Upper lobe of left lung (tissue), 6 donors: ENCODE measurements at regions not wholly inside any gene's neighbourhood (a gene's known extent, or its start where the extent isn't known, plus 50 kb on each side); places are given as distances from the start of the nearest gene placed in this dataset.
A peak's percentile ranks its signal among the peaks of the same experiment; 100 is the strongest.

Experiments used
- ATAC-seq, 2 donors: fragments of 200-7000 bp; cut with Tn5 transposase; one replicate each; pipeline ENCODE4 v1.9.1; 2022; ENCODE audit warnings: mild to moderate bottlenecking in 2 of 2, moderate library complexity in 2 of 2; ENCODE audit not compliant: low FRiP score in 2 of 2
- DNase-seq, 2 donors: peaks; one replicate each; pipeline ENCODE4 v3.0.0-alpha.2; 2019 to 2020
- H3K27ac ChIP-seq, 4 donors: fragments of 200-600 bp; sonication (generic); one replicate each; pipeline ENCODE4 v1.5.1; 2016 to 2019
- H3K27me3 ChIP-seq, 4 donors: fragments of 200-600 bp; sonication (generic); one replicate each; pipeline ENCODE4 v1.5.1; 2017 to 2019
- H3K36me3 ChIP-seq, 4 donors: fragments of 200-600 bp; sonication (generic); one replicate each; pipeline ENCODE4 v1.5.1; 2016 to 2019
- H3K4me1 ChIP-seq, 4 donors: fragments of 200-600 bp; sonication (generic); one replicate each; pipeline ENCODE4 v1.5.1; 2018 to 2019
- H3K4me3 ChIP-seq, 4 donors: fragments of 200-600 bp; sonication (generic); one replicate each; pipeline ENCODE4 v1.5.1; 2017 to 2019; ENCODE audit warnings: mild to moderate bottlenecking in 2 of 4, moderate library complexity in 1 of 4
- H3K9me3 ChIP-seq, 4 donors: fragments of 200-600 bp; sonication (generic); one replicate each; pipeline ENCODE4 v1.5.1; 2018 to 2019
- EP300 ChIP-seq, 4 donors: sonication (generic); formaldehyde crosslinking; IDR thresholded peaks; one replicate each; pipeline ENCODE4 v1.5.1; 2017; ENCODE audit warnings: antibody characterized with exemption in 4 of 4, control low read depth in 2 of 4
- POLR2A ChIP-seq, 4 donors: fragments of 450-650 bp; IDR thresholded peaks; one replicate each; pipeline ENCODE4 v1.5.1; 2016 to 2017; ENCODE audit warnings: antibody characterized with exemption in 4 of 4, mild to moderate bottlenecking in 2 of 4
- POLR2AphosphoS5 ChIP-seq, 2 donors: sonication (generic); formaldehyde crosslinking; IDR thresholded peaks; one replicate each; pipeline ENCODE4 v1.5.1; 2017; ENCODE audit warnings: antibody characterized with exemption in 2 of 2
- WGBS, 2 donors: methylation state at CpG; one replicate each; pipeline ENCODE4 v1.1.5; 2017 to 2018; 5-methylcytosine and 5-hydroxymethylcytosine counted together
- TF ChIP-seq, protein P1 (sequence below), 6 experiments: fragments of 450-650 bp in 4 of 6; fragments of 200-600 bp in 2 of 6; sonication (generic) in 2 of 6; IDR thresholded peaks; one replicate each; pipeline ENCODE4 v1.5.1; 2016 to 2019; ENCODE audit warnings: antibody characterized with exemption in 6 of 6
- donor health status: DM: no; HTN: no; CAD: no; lungs with moderate emphysema.
- donor health status: DM: no; HTN: yes; CAD: no; lungs with severe emphysema.

DNA sequence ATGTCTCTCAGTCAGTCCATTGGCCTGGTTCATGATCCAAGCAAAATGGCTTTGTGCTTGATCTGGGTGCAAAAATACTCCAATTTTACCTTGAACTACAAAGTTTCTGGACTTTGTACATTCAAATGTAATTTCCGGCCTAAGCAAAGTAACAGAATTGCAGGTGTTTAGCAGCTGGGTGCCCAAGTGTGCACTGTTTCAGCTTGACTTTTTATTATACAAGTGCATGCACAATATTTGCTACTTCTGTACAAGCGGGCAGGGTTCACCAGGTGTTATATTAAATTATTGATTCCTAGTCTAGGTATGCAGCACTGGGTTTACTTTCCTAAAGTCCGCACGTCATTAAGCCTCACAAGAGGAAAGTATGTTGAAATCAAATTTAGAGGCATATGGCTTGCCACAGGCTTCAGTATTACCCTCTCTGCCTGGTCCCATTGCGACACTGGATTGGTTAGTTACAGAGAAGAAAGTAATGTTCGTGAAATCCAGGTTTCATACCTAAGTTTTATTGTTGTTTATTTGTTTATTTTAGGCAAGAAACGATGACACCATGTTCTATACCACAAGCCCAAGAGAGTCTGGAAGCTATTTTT, 376.9 kb upstream of the CTSO start:
- Histone ChIP-seq H3K4me3 (no peak overlapping the region), H3K36me3 (no peaks in the 10 kb centered on the region), H3K4me1 (no peaks in the 10 kb centered on the region), H3K9me3 (no peaks in the 10 kb centered on the region), H3K27me3 (no peaks in the 10 kb centered on the region), H3K27ac (no peak overlapping the region)
- TF ChIP-seq POLR2AphosphoS5 (IDR thresholded peaks at IDR 0.05) (no peak), POLR2A (IDR thresholded peaks at IDR 0.05) (no peak), EP300 (IDR thresholded peaks at IDR 0.05) (no peak)
- TF ChIP-seq, protein P1, sequence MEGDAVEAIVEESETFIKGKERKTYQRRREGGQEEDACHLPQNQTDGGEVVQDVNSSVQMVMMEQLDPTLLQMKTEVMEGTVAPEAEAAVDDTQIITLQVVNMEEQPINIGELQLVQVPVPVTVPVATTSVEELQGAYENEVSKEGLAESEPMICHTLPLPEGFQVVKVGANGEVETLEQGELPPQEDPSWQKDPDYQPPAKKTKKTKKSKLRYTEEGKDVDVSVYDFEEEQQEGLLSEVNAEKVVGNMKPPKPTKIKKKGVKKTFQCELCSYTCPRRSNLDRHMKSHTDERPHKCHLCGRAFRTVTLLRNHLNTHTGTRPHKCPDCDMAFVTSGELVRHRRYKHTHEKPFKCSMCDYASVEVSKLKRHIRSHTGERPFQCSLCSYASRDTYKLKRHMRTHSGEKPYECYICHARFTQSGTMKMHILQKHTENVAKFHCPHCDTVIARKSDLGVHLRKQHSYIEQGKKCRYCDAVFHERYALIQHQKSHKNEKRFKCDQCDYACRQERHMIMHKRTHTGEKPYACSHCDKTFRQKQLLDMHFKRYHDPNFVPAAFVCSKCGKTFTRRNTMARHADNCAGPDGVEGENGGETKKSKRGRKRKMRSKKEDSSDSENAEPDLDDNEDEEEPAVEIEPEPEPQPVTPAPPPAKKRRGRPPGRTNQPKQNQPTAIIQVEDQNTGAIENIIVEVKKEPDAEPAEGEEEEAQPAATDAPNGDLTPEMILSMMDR (IDR thresholded peaks at IDR 0.05) = no peak
- DNase-seq (peak in 1 of 2 donors; percentile 21), ATAC-seq (no peak)
- 63 to 77% methylated on average over 7 of the region's 7 CpGs for WGBS, 2 donors

DNA sequence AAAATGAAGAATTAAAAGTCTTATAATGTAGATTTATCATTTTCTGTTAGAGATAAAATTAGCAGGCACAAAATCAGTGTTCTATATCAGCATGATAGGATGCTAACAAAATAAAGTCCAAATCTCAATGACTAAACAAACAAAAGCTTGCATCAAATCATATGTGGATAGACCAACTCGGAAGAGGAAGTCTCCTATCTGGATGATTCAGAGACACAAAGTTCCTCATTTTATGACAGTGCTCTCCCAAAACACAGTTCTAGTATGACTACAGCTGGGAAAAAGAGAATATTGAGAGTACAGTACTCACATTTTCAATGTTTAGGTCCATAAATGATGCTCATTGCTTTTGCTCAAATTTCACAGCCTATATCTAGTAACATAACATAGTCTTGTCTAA, 376.1 kb upstream of the CTSO start:
- Histone ChIP-seq H3K36me3 (no peaks in the 10 kb centered on the region), H3K4me1 (no peaks in the 10 kb centered on the region), H3K27ac (no peak overlapping the region), H3K4me3 (no peak overlapping the region), H3K27me3 (no peaks in the 10 kb centered on the region), H3K9me3 (no peaks in the 10 kb centered on the region)
- ATAC-seq (peak in 1 of 2 donors; percentile 63), DNase-seq (no peak)
- 15 to 41% methylated on average over 1 of the region's 1 CpG for WGBS, 2 donors
- no peak for TF ChIP-seq POLR2AphosphoS5 (IDR thresholded peaks at IDR 0.05)
- TF ChIP-seq, protein P1 (IDR thresholded peaks at IDR 0.05) = no peak
- TF ChIP-seq POLR2A (IDR thresholded peaks at IDR 0.05) = no peak
- no peak for TF ChIP-seq EP300 (IDR thresholded peaks at IDR 0.05)

DNA sequence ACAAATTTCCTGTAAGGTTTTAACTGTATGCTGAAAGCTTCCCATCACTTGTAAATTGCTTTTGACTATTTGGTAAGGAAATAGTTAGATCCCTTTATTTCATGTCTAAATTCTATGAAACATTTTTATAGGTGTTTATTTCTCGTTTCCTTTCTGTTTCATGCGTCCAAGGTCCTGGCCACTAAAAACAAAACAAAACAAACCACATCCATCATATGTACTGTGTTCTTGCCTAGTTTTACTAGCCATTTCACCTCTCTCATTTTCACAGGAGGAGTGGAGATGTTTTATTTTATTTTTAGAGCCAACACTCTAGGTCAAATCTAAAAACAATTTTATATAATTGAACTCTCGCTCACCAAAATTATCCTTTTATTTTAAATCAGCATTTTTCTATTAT, 375.2 kb upstream of the CTSO start:
- Histone ChIP-seq H3K27ac (no peak overlapping the region), H3K36me3 (no peaks in the 10 kb centered on the region), H3K4me1 (no peaks in the 10 kb centered on the region), H3K27me3 (no peaks in the 10 kb centered on the region), H3K9me3 (no peaks in the 10 kb centered on the region), H3K4me3 (no peak overlapping the region)
- 73 to 79% methylated on average over 3 of the region's 3 CpGs for WGBS, 2 donors
- no peak for TF ChIP-seq POLR2A (IDR thresholded peaks at IDR 0.05)
- TF ChIP-seq EP300 (IDR thresholded peaks at IDR 0.05) = no peak
- TF ChIP-seq POLR2AphosphoS5 (IDR thresholded peaks at IDR 0.05) = no peak
- TF ChIP-seq, protein P1 (IDR thresholded peaks at IDR 0.05) = no peak
- DNase-seq = no peak
- no peak for ATAC-seq

DNA sequence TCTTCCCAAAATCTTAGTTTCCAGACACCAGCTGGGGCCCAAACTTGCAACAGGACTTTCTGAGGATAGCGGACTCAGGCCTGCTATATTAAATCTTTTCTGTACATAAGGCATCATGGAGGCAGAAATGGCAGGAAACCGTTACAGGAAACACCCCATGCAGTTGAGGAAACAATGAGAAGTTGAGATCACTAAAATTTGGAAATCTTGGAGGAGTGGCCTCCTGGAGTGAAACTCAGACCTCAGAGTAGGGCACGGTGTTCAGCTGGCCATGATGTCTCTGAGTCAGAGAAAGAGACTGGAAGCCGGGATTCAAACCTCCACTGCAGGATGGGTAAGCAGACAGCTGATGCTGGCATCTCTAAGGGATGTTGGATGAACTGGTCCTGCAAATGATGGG, 372.6 kb upstream of the CTSO start:
- H3K9me3 ChIP-seq = no peaks in the 10 kb centered on the region
- H3K36me3 ChIP-seq = no peaks in the 10 kb centered on the region
- H3K4me1 ChIP-seq = no peaks in the 10 kb centered on the region
- no peak overlapping the region for H3K27ac ChIP-seq
- DNase-seq = no peak
- TF ChIP-seq POLR2A (IDR thresholded peaks at IDR 0.05) (no peak), EP300 (IDR thresholded peaks at IDR 0.05) (no peak), POLR2AphosphoS5 (IDR thresholded peaks at IDR 0.05) (no peak)
- TF ChIP-seq, protein P1 (IDR thresholded peaks at IDR 0.05) = no peak
- H3K27me3 ChIP-seq = no peaks in the 10 kb centered on the region
- H3K4me3 ChIP-seq = no peak overlapping the region
- WGBS, 2 donors = 59 to 88% methylated on average over 4 of the region's 4 CpGs
- ATAC-seq = no peak

DNA sequence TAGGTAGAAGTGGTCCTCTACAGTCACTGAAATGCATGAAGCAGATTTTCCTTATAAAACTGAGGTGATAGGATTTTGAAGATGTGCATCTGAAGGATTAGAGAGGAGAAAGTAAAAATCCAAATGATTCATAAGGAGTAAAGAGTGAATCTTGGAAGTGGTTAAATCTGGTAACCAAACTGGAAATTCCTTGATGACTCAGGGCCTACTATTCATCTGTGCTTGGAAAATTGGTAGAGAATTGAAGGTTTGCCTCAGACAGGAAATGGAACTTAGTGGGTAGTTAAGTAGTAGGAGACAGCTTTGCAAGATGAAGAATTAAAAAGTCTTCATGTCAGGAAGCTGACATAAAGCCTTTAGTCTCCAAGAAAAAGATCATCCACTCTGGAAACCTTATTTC, 368.9 kb upstream of the CTSO start:
- Histone ChIP-seq H3K4me1 (no peaks in the 10 kb centered on the region), H3K9me3 (no peaks in the 10 kb centered on the region), H3K27ac (no peak overlapping the region), H3K4me3 (no peak overlapping the region), H3K27me3 (no peaks in the 10 kb centered on the region), H3K36me3 (no peaks in the 10 kb centered on the region)
- TF ChIP-seq POLR2A (IDR thresholded peaks at IDR 0.05) (no peak), EP300 (IDR thresholded peaks at IDR 0.05) (no peak), POLR2AphosphoS5 (IDR thresholded peaks at IDR 0.05) (no peak)
- TF ChIP-seq, protein P1 (IDR thresholded peaks at IDR 0.05) = no peak
- ATAC-seq = no peak
- no peak for DNase-seq
